ENCODE measurements at regions not wholly inside any gene's neighbourhood (a gene's known extent, or its start where the extent isn't known, plus 50 kb on each side); places are given as distances from the start of the nearest gene placed in this dataset.

DNA sequence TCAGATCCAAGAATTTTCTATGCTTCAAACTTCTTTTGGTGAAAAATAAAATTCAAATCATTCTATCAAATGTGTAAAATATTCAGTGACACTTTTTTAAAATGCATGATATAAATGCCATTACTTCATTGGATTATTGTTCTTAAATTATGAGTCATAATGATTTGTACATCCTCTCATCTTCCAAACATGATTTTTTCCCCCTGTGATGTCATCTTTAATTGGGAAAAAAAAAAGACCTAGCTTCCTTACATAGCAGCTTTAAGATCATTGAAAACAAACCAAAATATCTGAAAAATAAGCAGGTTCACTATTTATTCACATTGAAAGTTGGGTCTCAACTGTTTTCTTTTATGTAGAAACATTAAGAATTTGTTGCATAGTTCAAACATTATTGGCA lies 1549.4 kb downstream of the LRRC4C start:
- BruUV-seq (replicated peaks): no TSS peak

GRCh38 chr11:39860931-39861330 lies 1598.5 kb downstream of the LRRC4C start:
- DNase-seq: no peak
- Histone ChIP-seq H3K4me3 (ENCODE audit: low read depth, low read length) (no peak overlapping the region), H3K9me3 (no peaks in the 10 kb centered on the region), H3K36me3 (ENCODE audit: control insufficient read depth, insufficient read depth, low read length) (no peaks in the 10 kb centered on the region), H3K27me3 (replicated peaks; ENCODE audit: control insufficient read depth, insufficient read depth, low read length) (no peaks in the 10 kb centered on the region), H3K4me1 (no peaks in the 10 kb centered on the region)
- Mint-ChIP-seq H3K27ac (ENCODE audit: unreplicated experiment) (no peak overlapping the region), H3K4me3 (ENCODE audit: unreplicated experiment) (no peak overlapping the region), H3K4me1 (ENCODE audit: low read depth, unreplicated experiment) (no peaks in the 10 kb centered on the region), H3K9me3 (ENCODE audit: unreplicated experiment) (peaks cover 17% of the 10 kb centered on the region), H3K27me3 (ENCODE audit: insufficient read depth, unreplicated experiment) (no peaks in the 10 kb centered on the region), H3K36me3 (ENCODE audit: insufficient read depth, unreplicated experiment) (no peaks in the 10 kb centered on the region)
- no peak for TF ChIP-seq CTCF (IDR thresholded peaks at IDR 0.05; ENCODE audit: insufficient read depth in 1 of 2, low read depth in 1 of 2, low read length in 1 of 2, severe bottlenecking in 1 of 2, unreplicated experiment in 1 of 2)
- intact Hi-C loops (cut with micrococcal nuclease; ENCODE audit: unreplicated experiment): no loop called here
- BruUV-seq (replicated peaks): no TSS peak
- ChIA-PET CTCF (no interaction called here), POLR2A (no interaction called here)

More for the DNA sequence above, 1549.4 kb downstream of the LRRC4C start:
- intact Hi-C loops (cut with micrococcal nuclease; ENCODE audit: unreplicated experiment): no loop called here
- Histone ChIP-seq H3K27me3 (replicated peaks; ENCODE audit: control insufficient read depth, insufficient read depth, low read length) (no peaks in the 10 kb centered on the region), H3K4me1 (no peaks in the 10 kb centered on the region), H3K9me3 (peaks cover 11% of the 10 kb centered on the region; the same call in 1 of the 2 replicates), H3K36me3 (ENCODE audit: control insufficient read depth, insufficient read depth, low read length) (no peaks in the 10 kb centered on the region), H3K4me3 (ENCODE audit: low read depth, low read length) (no peak overlapping the region)
- ChIA-PET CTCF (no interaction called here), POLR2A (no interaction called here)
- no peaks in the 10 kb centered on the region for H3K36me3 Mint-ChIP-seq (ENCODE audit: insufficient read depth, unreplicated experiment)
- H3K4me3 Mint-ChIP-seq (ENCODE audit: unreplicated experiment): no peak overlapping the region
- no peaks in the 10 kb centered on the region for H3K4me1 Mint-ChIP-seq (ENCODE audit: low read depth, unreplicated experiment)
- H3K27me3 Mint-ChIP-seq (ENCODE audit: insufficient read depth, unreplicated experiment): no peaks in the 10 kb centered on the region
- no peak overlapping the region for H3K27ac Mint-ChIP-seq (ENCODE audit: unreplicated experiment)
- no peak for TF ChIP-seq CTCF (IDR thresholded peaks at IDR 0.05; ENCODE audit: insufficient read depth in 1 of 2, low read depth in 1 of 2, low read length in 1 of 2, severe bottlenecking in 1 of 2, unreplicated experiment in 1 of 2)
- DNase-seq: no peak
- peaks cover 11% of the 10 kb centered on the region for H3K9me3 Mint-ChIP-seq (ENCODE audit: unreplicated experiment)

DNA sequence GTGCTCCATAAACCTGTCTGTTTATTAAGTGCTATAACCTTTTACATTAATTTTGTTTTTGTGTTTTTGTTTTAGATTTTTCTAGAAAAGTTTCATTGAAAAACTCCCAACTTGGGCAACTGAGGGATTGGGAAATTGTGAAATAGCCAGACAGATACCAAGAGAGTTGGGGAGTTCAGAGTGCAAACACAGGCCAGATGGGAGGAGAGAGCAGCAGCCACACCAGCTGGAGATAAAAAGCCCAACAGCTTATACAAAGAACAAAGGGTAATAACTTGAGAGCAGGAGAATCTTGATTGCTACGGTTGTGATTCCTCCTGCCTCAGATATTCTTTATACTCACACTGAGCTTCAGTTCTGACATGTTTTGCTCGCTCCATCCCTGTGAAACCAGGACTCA lies 1642.2 kb downstream of the LRRC4C start:
- Mint-ChIP-seq H3K9me3 (ENCODE audit: unreplicated experiment) (peaks cover 50% of the 10 kb centered on the region), H3K4me1 (ENCODE audit: low read depth, unreplicated experiment) (peaks cover 5% of the 10 kb centered on the region), H3K4me3 (ENCODE audit: unreplicated experiment) (no peak overlapping the region), H3K27me3 (ENCODE audit: insufficient read depth, unreplicated experiment) (no peaks in the 10 kb centered on the region), H3K36me3 (ENCODE audit: insufficient read depth, unreplicated experiment) (no peaks in the 10 kb centered on the region), H3K27ac (ENCODE audit: unreplicated experiment) (no peak overlapping the region)
- Histone ChIP-seq H3K36me3 (ENCODE audit: control insufficient read depth, insufficient read depth, low read length) (no peaks in the 10 kb centered on the region), H3K4me3 (ENCODE audit: low read depth, low read length) (no peak overlapping the region), H3K27me3 (replicated peaks; ENCODE audit: control insufficient read depth, insufficient read depth, low read length) (no peaks in the 10 kb centered on the region; the same call in 1 of the 2 replicates), H3K4me1 (peaks cover 6% of the 10 kb centered on the region), H3K9me3 (peaks cover 9% of the 10 kb centered on the region; the same call in 1 of the 2 replicates)
- intact Hi-C loops (cut with micrococcal nuclease; ENCODE audit: unreplicated experiment): loop anchor here (10.0 kb wide), 1 partner anchor 308 kb away; no protein-coding TSS in a partner anchor
- no peak for DNase-seq
- no peak for TF ChIP-seq CTCF (IDR thresholded peaks at IDR 0.05; ENCODE audit: insufficient read depth in 1 of 2, low read depth in 1 of 2, low read length in 1 of 2, severe bottlenecking in 1 of 2, unreplicated experiment in 1 of 2)
- no TSS peak for BruUV-seq (replicated peaks)
- CTCF ChIA-PET: no interaction called here
- POLR2A ChIA-PET: no interaction called here
